NCI-H526 (cell line): ENCODE measurements at regions not wholly inside any gene's neighbourhood (a gene's known extent, or its start where the extent isn't known, plus 50 kb on each side); places are given as distances from the start of the nearest gene placed in this dataset.

Source experiments
- DNase-seq, 2 experiments: peaks; one replicate each; lab custom pipeline; 2025; lab: John Stamatoyannopoulos, UW

DNA sequence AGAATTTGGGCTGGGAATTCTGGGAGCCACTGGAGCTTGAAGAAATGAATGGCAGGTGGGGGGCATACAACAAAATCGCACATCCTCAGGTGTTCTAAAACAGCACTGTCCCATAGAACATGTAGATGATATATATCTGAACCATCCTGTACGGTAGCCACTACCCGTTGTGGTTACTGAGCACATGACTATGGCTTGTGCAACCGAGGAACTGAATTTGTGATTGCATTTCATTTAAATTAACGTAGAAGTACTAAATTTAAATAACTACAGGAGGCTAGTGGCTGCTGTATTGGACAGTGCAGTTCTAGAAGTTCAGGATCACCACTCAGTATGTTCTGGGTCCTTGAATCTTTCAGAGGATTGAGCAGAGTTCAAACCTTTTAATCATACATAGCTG is 172.4 kb downstream of the PHETA1 start:
- DNase-seq = no peak

DNA sequence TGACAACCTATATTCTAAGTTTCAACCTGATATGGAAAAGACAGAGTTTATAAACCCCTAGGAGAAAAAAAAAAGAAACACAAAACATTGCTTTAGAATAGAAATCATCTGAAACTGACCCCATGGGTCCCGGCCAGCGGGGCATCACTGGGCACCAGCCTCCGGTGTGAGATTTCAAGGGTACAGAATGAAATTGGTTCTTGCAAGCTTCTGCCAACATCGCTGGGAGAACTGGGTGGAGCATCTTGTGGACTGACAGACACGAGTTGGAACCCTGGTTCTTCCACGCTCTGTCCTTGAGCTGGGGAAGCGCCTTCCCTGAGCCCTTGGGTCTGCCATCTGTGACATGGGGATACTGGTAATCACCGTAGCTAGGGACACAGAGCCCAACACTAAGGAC is 173.6 kb downstream of the PHETA1 start:
- no peak for DNase-seq

DNA sequence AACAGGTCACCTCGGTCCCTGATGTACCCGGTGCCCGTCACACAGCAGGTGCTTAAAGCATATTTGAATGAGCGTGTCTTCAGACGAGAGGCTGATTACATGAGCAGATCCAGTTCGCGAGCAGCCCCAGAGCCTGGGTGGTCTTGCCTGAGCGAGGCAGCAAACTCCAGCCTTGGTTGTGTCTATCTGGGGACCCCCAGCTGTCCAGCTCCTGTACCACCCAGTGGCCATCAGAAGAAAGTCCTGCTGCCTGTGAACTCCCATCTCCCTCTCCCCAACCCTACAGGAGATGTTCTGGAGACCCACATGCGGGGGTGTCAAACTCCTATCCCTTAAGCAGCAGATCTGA is 174.2 kb downstream of the PHETA1 start:
- DNase-seq = no peak

DNA sequence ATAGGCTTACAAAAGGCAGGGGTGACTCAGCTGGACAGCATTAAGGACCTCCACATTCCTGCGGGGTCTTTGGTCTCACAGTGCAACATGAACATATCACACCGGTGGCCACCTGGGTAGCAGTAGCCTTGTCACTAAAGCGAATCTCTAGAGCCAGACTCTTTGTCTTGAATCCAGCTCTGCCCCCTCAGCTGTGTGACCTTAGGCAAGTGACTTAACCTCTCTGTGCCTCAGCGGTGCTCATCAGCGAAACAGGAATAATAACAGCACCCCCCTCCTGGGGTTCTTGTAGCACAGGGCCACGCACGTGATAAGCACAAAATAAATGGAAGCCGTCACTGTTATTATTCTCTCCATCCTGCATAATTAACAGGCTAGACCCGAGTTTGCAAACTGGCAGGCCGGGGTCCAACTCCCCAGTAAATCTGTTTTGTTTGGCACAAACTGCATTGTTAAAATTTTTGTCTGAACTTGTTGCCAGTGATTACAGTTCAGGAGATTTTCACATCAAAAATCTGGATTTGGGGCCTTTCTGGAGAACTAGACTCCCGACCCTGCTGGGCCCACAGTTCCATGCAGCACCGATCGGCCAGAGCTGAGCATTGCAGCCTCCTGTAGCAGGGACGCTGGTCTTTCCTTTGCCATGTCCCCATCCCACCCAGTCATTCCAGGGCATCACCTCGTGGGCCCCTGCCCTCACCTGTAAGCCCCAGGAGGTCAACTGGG is 174.8 kb downstream of the PHETA1 start:
- no peak for DNase-seq

DNA sequence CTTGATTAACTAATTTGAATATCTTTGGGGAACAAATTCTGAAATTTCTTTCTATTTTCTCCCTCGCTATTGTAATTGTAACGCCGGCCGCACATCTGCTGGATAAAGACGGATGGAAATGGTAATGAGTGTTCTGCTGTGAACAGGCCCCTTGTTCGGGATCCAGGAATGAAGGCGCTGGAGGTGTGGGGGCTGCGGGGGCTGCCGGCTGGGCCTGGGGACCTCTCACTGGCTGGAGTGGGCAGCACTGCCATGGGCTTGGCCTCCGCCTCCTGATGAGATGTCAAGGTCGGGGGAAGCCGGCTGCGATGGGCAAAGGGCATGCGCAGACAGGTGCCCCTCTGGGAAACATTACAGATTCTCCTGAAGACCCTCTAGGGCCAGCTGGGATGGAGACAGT is 175.4 kb downstream of the PHETA1 start:
- DNase-seq = no peak

DNA sequence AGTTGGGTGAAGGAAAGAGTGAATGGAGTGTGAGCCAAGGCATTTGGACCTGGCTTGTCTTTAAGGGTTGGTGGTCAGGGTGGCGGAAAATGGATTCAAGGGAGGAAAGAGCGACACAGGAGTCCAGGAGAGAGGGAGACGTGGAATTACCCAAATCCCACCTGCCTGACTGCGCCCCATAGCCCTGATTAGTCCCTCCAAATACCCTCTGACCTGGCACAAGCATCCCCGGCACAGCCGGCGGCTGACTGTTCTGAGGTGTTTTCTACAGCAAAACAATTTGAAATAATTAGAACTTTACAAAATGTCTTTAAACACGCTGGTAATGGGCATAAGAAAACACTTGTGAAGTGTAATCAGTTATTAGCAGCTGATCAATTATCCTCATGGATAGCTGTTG is 175.8 kb downstream of the PHETA1 start:
- no peak for DNase-seq

DNA sequence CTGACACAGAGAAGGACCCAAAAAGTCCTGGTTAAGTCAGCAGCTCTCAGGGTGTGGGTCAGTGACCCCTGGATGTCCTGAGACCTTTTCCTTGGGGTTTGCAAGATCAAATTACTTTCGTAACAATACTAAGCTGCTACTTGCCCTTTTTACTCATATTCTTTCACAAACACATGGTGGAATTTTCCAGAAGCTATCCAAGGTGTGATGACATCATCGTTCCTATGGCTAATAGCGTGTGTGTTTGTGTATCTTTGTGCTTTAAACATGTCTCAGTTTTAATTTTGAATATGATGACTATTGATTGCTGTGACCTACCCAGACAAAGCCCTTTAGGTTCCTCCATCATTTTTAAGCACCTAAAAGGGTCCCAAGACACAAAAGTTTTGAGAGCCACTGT is 176.2 kb downstream of the PHETA1 start:
- no peak for DNase-seq

DNA sequence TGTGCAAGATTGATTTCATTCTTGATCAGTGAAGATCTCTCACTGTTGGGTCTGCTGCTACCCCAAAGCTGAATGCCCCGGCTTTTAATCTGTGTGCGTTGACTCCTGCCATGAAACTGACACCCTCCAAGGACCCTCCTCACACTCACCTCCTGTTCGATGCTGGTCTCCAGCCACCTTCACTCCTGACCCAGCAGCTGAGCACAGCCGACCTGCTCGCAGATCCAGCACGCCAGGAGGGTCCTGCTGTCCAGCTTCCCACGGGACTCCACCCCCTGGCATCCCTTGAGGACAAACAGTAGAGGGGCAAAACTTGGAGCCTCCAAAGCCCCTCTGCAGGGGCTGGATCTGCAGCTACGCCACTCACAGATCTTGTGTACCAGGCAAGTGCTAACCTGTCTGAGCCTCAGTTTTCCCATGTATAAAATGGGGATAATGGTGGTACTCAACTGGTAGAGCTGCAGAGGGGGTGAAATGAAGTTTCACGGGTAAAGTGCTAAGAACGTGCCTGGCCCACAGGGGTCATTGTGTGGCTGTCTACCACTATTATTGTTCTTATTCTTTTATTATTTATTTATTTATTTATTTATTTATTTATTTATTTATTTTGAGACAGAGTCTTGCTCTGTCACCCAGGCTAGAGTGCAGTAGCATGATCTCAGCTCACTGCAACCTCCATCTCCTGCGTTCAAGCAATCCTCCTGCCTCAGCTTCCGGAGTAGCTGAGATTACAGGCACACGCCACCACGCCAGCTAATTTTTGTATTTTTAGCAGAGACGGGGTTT is 178.0 kb downstream of the PHETA1 start:
- DNase-seq = no peak

DNA sequence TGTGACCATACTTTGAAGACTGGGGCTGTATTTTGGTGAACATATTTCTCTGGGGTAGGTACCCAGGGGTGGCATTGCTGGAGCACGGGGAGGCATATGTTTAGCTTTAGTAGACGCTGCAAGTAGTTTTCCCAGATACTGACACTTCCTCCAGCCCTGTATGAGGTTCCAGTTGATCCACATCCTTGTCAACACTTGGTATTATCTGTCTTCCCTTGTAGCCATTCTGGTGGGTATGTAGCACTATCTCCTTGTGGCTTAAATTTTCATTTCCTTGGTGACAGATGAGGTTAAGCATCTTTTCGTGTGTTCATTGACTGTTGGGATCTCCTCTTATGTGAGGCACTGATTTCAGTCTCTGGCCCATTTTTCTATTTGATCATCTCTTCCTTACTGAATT is 179.1 kb downstream of the PHETA1 start:
- no peak for DNase-seq

DNA sequence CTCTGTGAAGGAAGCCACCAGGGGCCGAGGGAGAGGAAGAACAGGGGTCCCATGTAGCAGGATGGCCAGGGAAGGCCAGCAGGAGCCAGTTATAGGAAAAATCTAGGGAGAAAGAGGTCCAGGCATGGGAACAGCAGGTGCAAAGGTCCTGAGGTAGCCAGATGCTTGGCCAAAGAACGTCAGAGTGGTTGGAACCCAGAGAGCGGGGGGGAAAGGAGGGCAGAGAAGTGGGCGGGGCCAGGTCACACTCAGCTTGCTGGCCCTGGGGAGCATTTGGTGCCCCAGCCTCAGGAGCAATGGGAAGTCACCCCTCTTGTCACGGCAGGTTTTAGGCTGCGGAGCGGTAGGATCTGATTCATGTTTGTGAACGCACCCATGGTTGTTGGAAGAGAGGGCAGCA is 180.5 kb downstream of the PHETA1 start:
- DNase-seq = no peak

DNA sequence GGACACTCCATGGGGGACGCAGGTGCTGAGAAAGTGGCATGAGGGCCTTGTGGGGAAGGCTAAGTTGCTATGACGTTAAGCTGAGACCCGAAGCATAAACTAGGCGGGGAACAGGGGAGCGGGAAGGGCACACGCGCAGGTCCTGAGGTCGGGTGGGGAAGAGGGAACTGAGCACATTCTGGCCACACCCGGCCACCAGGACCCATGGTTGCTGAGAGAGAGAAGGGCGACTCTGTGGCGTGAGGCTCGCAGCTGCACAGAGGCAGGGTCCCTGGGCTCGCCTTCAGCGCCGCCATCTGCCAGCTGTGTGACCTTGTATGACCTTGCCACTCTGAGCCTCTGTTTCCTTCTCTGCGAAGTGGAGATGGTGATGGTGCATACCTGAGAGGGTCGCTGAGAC is 182.5 kb downstream of the PHETA1 start:
- no peak for DNase-seq

DNA sequence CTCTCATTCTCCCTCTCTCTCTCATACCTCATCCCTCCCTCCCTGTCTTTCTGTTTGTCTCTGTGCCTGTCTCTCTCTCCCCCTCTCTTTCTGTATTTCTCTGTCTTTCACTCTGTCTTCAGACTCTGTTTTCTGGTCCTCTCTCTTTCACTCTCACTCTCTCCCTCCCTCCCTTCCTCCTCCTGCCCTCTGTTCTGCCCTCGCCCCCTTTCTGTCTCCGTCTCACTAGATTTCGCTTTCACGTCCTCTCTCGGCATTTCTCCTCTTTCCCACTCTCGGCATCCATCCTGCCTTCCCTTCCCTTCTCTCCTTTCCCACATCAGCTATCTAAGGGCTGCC is 183.0 kb downstream of the PHETA1 start:
- DNase-seq = no peak

DNA sequence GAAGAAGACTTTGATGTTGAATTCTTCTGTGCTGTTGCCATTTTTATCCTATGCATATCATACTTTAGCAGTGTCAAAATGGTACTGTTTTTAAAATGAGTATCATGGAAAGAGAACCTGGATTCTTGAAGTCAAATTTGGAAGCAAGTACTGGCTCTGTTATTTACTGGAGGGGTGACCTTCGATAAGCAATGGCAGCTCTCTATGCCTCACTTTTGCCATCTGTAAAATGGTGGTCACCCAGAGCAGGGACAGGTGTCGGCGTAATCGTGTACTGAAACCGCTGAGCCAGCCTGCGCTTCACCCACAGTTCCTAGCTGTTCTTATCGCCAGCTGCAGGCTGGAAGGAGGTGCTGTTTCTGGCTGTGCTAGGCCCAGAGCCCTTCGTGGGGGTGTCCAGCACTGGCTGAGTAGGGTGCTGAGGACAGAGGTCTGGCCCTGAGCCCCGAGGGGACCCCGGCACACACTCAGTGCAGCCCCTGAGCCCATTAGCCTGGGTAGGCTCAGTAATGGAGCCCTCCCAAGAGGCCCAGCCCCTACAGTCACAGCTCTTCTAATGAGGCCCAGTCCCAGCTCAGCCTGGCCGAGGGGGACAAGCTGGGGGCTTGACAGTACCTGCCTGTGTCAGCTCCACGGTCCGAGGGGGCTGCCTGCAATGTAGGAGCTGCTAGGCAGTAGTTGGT is 183.5 kb downstream of the PHETA1 start:
- no peak for DNase-seq

DNA sequence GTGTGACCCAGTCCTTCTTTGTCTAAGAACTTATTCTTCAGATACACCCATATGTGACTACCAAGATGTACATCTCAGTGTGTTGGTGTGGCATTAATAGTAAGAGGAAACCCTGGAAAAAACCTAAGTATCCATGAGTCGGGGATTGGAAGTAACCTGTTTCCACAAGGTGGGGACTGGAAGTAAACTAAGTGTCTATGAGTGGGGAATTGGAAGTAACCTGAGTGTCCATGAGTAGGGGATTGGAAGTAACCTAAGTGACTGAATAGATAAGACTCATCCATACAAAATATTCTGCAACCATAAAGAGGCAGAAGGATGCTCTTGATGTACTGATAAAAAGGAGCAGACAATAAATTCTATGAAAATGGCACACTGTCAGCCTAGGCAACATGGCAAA is 184.7 kb downstream of the PHETA1 start:
- no peak for DNase-seq

DNA sequence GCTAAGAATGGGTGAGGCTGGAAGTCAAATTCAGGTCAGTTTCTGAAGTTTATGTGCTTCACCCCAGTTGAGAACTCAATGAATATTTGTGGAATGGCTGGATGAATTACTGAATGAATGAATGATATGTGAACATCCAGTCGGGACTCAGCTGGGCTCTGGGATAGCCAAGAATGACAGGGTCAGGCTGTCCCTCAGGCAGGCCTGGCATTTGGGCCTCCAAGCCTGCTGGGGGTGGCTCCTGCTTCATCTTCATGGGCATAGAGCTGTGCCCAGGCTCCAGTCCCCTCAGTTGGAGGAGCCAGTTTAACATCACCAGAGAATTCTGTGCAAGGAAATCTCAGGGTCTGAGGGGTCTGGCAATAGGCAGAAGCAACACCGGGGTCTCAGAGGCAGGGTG is 185.8 kb downstream of the PHETA1 start:
- DNase-seq = no peak

DNA sequence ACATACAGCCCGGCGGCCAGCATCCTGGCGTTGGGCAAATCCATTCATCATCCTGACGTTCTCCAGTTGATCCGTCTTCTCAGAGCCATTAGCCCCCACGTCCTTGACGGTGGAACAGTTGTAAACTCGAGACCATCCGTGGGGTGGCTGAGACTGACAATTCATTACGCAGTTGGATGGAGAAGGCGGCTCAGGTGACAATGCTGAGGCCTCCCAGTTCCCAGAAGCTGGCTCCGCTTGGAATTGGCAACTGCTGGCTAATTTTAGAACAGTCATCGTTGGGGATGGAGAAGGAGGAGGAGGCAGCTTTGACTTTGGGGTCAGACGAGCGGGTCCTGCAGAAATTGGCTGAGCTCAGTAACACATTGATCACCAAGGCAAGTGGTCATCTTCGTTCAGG is 186.5 kb downstream of the PHETA1 start:
- peak in 1 of 2 experiments; percentile 62 for DNase-seq

DNA sequence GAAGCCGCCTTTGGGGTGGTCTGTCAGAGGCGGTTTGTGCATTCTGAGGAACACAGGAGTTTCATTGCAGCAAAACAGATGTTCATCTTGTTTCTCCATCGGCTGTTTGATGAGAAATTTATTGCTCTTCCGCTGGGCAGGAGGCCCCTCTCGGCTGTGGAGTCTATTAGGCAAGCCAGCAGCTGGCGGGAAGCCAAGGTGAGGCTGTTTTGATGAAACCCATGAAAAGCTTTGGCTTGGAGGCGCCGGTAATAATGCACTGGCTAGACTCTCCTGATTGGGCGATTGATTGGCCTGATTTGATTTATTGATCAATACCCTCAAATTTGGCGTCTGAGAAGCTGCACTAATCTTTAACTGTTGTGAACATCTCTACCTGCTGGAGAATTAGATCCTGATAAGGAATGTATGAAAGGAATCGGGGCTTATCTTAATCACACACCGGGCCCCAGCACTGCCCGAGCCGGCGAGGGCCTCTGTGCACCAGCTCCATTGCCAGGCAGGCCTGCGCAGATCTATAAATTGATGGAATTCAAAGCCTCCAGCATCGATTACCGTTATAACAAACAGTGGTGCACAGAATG is 187.7 kb downstream of the PHETA1 start:
- DNase-seq = peak; percentile 48 to 83

DNA sequence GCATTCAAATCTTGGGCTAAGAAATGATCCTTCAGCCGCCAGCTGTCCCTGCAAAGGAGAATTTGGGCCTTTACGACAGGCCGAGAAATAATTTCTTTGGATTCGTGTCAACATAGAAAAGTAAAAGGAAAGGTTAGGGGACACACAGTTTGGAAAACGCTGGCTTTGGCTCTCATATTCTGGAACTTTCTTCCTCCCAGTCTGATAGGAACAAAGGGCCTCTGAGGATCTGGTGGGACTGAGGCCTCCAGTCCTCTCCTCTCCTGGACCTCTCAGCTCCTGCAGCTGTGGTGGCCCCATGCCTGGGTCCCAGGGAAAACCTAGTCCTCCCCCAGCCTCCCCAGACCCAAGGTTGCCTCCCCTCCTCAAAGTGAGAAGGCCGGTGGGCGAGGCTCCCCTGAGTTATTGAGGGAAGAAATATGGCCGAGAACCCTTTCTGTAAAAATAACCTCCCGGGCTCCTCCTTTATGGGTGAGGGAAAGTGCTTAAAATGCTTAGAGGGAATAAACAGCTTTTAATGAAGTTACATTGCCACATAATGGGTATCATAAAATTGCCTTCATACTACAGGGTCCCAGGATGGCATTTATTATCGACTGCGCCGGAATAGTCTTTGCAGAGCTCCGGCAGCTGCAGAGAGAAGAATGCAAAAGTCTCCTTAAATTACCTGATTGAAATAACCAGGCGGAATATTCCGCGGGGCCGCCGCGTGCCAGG is 188.3 kb downstream of the PHETA1 start:
- no peak for DNase-seq

DNA sequence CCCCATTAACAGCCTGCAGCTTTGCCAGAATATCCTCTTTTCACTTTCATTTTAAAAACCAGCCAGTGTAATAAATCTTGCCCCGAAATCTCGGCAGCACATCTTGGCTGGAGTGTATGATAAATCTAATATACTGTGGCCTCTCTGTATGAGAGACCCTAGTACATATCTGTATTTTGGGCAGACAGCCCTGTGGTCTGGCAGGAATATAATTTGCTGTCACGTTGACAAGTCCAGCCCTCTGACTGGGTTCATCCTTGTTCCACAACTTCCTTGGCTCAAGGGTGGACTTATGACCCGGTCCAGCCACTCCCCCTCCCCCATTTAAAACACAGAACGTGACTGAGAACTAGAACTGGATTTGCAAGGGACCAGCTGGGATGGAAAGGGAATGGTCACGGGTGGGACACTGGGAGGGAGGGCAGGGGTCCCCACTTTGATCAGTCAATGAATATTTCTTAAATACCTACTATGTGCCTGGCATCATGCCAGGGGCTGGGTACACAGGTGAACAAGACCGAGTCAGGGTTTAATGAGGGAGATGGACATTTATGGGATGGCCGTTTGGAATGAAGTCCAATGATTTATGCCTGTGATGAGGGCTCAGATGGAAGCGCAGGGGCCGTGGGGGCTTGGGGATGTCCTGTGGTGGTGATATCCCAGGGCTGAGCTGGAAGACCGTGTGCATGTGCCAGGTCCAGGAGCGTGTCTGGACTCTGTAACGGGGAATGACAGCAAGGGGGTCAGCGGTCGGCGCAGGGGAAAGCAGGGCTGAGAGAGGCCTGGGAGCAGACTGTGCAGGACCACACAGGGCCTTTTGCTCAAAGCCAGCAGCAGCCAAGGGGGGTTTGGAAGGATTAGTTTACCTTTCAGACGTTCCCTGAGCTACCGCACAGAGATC is 190.5 kb downstream of the PHETA1 start:
- no peak for DNase-seq

DNA sequence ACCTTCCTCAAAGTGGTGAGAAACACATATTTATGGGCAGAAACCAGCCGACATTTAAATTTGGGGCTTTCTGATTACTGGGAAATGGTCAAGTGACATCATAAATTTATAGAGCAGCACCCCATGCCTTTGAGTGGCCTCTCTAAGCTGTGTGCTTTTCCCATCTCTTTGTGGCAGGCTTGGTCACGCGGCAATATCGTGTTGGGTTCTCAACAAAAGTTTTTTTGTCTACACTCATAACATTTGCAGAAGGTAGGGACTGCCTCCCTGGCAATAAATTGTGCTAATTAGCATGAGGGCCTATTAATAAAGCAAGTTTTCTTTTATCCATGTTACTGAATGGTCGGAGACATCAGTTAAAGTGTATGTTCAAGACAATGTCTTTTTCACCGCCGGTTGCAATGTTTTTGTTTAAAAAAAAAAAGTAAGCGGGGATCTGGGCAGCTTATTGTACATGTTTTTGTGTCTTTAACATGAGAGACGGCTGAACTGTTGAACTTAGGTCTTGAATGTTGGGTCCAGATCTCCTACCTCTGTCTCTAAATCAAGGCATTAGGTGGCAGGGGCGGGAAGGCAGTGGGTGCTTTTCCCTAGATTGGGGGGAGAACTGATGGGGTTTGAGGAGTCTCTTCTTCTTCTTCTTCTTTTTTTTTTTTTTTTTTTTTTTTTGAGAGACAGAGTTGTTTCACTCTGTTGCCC is 193.3 kb downstream of the PHETA1 start:
- peak; percentile 15 to 20 for DNase-seq

DNA sequence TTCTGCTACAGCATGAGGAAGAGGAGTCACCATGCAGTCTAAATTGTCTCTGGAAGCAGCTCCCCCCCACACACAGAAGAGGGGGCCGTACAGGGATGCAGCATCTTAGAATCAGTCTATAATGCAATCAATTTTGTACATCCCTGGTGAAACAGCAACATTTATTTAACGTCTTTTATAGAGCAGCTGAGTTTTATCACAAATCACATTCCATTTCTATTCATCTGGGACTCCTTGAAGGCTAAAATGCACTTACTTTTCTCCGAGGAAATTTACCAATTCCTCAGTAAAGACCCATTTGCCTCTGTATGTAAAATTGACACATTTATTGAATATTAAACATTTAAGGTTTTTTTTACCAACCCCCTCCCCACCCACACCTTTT is 193.9 kb downstream of the PHETA1 start:
- DNase-seq = no peak
